ENCODE measurements at regions not wholly inside any gene's neighbourhood (a gene's known extent, or its start where the extent isn't known, plus 50 kb on each side); places are given as distances from the start of the nearest gene placed in this dataset.
"Not testable (repeated sequence)": the region's sequence is repeated elsewhere in the genome, so short reads cannot be mapped to it uniquely, and the experiment has no call there.

DNA sequence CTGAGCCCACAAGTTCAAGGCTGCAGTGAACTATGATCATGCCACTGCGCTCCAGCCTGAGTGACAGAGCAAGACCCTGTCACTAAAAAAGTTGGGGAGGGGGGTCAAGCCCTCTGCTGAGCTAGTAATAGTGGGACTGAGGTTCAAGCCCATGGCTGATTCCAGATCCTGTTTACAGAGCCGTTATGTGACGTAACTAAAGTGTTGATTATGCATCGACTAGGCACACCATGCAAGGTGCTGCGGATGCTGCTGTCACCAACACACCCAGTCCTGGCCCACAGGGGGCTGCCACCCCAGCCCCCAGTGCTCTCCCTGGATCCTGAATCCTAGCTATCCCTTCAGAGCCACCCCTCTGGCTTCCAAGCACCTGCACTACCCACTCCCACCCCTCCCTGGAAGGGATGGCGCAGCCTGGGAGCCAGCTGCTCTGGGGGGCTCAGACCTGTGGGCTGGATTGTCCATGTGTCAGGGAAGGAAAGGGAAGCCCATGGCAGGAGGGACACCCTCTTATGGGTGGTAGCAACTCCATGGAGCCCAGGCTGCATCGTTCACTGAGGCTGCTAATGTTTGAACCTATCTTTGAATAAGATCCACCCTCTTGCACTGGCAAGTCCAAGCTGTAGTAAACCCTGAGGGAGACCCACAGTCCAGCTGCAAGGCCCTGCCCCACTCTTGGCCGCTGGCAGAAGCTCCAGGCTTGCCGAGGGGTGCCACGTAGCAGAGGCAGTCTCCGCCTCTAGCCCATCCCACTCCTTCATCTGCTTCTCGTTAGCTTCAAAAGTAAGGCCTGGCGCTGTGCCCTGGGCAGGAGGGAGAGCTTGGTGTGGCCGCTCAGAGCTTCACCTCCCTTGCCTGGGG lies 95.0 kb downstream of the SNX5 start:
- DNase-seq (ENCODE audit: extremely low read depth, low read depth, low spot score), result no peak

DNA sequence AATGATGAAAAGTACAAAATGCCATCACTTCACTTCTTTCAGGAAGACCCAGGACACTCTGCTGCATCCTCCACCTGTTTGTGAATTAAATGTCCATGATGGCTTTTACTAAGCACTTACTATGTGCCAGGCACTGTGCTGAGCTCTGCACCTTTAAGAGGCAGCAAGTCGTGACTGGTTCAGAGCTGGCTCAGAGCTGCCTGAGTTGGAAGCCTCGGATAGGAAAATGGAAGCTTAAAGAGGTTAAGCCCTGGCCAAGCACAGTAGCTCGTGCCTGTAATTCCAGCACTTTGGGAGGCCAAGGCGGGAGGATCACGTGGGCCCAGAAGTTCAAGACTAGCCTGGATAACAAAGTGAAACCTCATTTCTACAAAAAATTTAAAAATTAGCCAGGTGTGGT lies 95.6 kb downstream of the SNX5 start:
- no peak for DNase-seq (ENCODE audit: extremely low read depth, low read depth, low spot score)

DNA sequence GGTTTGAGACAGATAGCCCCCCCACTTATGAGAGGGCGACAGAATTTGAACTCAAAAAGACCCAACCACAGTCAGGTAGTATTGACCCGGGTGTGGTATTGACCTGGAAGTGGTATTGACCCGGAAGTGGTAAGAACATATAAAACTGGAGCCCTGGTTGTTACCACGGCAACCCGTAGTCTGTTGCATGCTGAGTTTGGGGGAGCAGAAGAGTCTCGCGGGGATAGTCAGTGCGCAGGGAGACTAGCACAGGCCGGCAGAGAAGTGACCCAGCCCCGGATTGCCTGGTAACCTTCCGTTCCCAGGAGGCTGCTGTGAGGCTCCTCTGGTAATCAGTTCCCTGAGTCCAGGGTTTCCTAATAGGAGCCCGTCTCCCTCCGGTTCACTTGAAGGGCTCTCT lies 96.2 kb downstream of the SNX5 start:
- no peak for DNase-seq (ENCODE audit: extremely low read depth, low read depth, low spot score)

DNA sequence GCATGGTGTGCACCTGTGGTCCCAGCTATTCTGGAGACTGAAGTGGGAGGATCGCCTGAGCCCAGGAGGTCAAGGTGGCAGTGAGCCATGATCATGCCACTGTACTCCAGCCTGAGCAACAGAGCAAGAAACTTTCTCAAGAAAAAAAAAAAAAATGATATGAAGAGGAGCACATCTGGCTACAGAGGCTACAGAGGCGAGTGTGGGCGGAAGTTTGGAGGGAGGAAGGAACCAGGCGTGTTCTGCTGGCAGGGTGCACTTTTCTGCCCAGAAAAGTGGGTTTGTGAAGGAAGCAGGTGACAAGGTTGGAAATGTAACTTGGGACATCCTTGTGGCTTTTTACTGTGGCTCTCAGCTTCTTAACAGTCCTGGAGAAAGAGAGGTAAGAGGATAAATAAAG lies 96.7 kb downstream of the SNX5 start:
- DNase-seq (ENCODE audit: extremely low read depth, low read depth, low spot score), result no peak

DNA sequence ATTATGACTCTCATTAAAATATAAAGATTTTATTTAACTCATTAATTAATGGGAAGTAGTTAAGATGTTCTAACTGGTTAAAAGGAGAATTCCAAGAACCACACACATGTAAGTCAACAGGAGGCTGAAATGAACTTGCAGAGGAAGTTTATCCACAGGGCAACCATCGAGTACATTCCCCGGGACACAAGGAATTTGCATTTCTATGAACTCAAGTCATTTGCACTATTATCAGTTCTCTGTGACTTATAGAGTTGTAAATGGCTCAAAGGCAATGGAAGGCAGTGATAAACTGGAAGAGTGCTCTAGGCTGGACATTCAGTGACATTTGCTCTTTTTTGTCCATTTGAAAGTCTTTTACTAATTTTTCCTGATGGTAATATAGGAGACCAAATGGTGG lies 97.4 kb downstream of the SNX5 start:
- DNase-seq (ENCODE audit: extremely low read depth, low read depth, low spot score), result no peak

DNA sequence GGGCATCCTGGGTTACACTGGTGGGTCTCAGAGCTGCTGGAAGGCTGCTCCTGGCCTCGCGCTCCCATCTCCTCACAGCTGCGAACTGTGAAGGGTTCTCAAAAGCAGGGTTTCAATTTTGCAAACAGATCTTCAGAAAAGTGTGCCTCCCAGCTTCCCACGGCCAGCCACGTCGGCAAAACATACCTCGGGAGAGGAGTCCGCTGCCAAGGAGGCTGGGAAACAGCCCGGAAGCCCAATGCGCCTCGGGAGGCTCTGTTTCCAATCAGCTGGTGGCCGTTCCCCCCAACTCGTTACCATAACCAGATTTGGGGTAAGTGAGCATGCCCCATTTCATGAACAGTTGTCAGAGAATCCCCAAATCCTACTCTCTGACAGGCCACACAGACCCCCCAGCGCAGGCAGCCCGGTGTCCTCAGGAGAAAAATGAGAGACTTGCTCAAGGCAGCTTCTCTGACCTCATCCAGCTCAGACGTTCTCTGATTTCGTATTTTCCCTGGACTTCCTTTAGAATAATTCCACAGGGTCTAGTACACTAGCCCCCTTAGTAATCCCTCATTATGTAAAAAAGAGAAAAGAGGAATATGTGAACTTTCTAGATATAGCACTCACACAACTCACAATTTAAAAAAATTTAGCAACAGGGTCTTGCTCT lies 98.4 kb downstream of the SNX5 start:
- no peak for DNase-seq (ENCODE audit: extremely low read depth, low read depth, low spot score)

DNA sequence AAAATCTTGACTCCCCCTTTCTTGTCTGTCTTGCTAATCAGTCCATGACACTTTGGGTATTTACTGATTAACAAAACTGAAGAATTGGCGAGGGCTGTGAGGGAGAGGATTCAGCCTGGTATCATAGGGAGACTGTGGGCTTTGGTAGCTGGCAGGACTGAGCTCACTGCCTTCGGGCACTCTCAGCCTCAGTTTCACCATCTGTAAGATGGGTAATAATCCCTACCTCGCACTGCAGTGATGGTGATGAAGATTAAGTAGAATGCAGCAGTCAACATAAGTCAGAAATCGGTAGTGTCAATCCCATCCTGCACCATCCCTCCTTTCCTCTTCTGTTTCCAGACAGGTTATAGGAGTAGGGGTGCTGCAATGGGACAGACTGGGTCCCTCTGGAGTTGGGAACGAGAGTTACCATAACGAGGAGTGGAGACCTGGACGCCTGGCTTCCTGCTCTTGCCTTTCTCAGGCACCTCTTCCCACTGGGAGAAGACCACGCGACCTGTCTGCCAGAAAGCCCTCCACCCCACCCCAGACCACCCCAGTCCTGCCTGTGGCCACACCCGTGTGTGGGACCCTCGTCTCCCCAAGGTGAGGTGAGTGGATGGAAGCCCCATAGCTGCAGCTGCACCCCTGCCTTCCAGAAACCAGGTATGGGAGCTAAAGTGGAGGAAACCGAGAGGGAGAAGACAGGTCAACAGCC lies 99.1 kb downstream of the SNX5 start:
- no peak for DNase-seq (ENCODE audit: extremely low read depth, low read depth, low spot score)

DNA sequence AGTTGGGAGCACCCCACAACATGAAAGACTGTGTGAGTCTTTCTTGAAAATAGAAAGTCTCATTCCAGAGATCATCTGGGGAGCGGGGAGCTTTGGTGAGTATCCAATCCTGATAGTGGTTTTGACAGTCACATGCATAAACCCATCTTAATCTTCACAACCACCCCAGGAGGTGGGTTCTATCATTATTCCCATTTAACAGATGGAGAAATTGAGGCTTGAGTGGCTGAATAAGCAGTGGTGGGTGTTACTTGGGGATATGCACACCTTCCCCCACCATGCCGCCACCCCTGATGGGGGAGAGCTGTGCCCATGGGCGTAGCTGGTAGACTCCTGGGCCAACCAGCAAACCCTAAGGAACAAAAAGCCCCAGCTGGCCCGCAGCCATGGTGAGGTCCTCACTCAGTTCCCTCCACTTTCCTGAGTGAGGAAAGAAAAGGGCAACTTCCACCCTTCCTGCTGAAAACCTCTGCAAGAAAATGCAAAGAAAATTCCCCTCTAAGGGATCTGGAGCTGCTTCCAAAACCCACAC lies 99.8 kb downstream of the SNX5 start:
- no peak for DNase-seq (ENCODE audit: extremely low read depth, low read depth, low spot score)

DNA sequence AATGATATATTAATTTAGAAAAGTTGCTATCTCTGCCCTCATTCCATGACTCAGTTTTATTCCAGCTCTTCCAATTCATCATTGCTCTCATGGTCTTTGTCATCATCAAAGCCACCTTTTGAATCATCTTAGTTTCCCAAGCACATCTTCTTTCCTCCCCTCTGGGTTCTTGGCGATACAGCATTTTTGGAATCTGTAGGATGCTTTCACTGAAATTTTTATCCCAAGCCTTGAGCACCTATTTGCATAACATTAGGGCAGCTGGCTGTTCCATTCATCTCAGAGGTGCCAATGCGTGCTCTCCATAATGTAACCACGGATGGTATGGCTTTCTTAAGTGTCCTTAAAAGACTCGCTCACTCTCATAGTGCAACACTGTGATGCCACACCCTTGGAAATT lies 100.4 kb downstream of the SNX5 start:
- no peak for DNase-seq (ENCODE audit: extremely low read depth, low read depth, low spot score)

DNA sequence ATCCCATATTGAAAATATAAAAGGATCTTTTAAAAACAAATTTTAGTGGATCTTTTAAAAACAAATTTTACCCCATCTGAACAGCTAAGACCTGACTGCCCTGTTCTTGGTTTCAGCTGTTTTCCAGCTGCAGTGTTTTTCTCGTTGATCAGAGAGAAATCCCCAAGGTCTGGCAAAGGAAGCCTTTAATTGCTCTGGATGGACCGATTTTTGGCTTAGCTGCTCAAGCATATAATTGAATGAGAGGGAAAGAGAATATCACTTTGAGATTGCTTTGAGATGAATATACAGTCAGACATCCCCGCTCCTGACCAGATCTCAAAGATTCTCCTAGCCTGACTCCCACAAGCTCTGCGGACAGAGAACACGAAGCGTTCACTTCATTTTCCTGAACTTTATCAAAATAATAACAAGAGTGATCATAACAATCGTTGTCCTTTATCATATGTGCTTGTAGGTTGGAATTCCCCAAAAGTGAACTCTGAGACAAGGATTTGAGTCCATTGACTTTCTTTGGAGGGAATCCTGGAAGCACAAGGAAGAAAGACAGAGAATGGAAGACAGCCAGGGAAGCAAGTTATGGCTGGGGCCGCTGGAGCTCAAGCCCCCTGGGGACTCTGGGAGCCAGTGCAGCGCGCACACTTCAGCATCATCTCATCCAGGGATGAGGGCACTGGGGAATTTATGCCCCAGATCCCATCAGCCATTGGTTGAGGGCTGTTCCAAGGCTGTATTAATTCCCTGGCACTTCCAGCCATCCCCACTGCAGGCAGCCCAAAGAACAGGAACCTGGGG lies 101.3 kb downstream of the SNX5 start:
- no peak for DNase-seq (ENCODE audit: extremely low read depth, low read depth, low spot score)

DNA sequence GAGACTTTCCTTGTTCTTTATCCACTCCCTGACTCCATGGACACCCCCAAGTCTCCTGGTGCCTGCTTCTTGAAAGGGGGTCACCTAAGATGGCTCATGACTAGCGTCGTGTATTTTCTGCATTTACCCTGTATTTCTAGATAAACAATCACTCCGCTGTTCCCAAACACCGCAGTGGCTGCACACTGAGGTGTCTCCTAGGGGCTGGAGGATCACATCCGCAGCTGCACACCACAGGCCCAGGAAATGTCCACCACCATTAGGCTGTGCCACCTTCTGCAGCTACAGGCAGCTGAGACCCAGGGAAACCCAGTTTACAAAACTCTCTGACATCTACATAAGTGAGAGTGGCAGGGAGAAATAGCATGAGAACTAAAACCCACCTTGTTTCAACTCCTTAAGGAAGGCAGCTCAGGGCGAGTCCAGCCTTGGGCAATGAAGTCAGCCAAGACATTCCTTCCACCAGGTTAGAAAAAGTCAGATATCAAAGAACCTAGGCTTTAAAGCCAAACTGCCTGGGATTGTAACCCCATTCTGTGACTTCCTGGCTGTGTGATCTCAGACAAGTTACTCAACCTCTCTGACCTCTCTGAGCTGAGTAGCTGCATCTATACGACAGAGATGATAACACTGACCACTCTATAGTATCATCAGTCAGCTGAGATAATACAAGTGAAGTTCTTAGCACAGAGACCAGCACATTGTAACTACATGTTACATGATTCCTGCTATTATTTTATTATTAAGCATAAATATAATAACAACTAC lies 102.2 kb downstream of the SNX5 start:
- no peak for DNase-seq (ENCODE audit: extremely low read depth, low read depth, low spot score)

DNA sequence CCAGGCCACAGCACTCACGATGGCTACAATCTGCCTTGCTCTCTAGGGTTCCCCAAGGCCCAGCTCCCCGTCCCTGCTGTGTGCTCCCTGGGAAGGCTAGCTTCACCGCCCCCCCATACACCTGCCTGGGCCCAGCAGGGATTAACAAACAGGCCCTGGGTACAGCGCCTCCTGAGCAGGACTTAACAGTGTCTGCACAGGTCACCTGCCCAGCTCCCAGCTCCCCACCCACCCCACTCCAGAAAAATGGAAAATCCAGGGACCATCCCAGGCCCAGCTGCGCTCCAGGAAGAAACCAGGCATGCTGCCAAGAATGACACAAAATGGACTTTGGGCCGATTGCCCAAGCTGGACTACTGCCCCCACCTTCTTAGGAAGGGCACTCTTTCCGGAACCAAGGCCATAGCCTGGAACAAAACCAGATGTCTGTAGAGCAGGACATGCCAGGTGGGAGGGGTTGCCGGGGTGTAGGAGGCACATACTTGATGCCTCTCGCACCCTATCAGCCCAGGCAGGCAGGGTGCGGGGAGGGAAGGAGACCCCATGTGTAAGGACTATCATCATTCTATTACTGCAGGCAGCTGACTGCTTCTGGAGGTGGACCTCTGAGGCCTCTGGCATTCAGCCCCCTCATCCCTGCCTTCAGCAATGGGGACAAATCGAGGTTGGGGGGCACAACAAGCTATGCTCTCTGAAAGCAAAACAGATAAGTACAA lies 104.9 kb downstream of the SNX5 start:
- DNase-seq (ENCODE audit: extremely low read depth, low read depth, low spot score), result no peak

DNA sequence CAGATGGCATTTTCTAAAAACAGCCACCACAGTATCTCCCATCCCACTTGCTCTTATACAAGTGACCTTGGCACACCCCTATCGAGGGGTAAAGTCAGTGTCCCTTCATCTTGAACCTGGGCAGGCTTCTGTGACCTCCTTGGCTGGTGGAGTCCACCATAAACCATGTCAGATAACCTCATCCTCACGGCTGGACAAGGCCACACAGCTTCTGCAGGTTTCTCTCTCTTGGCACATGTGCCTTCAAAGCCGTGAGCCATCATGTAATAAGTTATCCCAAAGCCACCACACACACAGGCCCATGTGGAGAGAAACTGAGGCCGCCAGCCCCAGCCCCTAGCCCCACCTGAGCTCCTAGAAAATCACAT lies 105.4 kb downstream of the SNX5 start:
- no peak for DNase-seq (ENCODE audit: extremely low read depth, low read depth, low spot score)

DNA sequence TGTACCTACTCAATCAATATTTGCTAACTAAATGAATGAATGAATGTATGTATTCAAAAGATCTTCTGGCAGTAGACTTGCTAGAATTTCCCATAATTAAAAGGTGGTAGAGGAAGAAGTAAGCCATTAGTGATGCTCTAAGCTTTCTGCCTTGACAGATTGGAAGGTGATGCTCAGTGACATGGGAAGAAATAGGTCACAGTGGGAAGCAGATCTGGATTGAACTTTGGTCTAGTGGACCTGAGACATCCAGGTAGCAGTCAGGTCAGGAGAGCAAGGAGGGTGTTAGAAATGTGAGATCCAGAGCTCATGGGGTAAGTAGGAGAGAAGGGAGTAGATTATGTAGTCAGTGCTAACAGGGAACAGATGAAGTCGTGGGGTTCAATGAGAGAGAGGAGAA lies 106.4 kb downstream of the SNX5 start:
- no peak for DNase-seq (ENCODE audit: extremely low read depth, low read depth, low spot score)

DNA sequence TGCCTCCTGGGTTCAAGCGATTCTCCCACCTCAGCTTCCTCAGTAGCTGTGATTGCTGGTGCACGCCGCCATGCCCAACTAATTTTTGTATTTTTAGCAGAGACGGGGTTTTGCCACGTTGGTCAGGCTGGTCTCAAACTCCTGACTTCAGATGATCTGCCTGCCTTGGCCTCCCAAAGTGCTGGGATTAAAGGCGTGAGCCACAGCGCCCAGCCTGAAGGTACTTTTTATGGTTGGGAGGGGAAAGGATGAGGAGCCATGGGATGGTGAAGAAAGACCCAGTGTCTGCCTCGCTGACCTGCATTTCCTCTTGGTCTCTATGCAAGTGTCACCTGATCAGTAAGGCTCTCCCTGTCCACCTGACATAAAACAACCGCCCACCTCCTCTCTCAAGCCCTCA lies 107.0 kb downstream of the SNX5 start:
- not testable (repeated sequence) for DNase-seq (ENCODE audit: extremely low read depth, low read depth, low spot score)

DNA sequence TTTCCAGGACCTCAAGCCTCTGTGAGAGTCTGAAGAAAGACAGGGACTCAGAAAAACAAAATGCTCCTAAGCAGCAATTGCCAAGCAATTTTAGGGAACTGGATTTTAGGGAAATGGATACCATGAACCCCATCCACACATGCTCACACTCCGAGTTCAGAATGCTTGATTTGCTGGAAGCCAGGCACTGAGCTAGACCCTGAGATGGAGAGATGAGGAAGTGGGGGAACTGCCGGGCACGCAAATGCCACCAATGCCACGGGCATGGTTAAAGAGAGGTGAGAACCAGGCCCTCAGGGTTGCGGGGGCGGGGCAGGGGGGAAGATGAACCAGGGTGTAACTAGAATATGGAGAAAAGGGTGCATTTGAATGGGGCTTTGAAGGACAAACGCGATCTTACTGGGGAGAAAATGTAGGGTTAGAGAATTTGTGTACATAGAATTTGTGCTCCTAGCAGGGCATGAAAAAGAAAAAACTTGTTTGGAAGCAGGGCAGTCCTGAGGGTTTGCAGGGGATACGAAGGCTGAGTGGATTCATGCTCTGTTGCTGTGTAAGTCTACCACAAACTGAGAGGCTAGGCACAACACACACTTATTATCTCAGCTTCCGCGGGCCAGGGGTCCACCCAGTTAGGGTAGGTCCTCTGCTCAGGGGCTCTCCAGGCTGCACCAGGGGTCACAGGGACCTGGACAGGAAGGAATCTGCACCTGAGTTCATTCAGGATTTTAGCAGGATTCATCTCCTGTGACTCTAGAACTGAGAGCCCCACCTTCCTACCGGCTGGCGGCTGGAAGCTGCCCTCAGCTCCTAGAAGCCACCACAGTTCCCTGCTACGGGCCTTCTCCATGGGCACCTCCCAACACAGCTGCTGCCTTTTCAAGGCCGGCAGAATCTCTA lies 108.0 kb downstream of the SNX5 start:
- no peak for DNase-seq (ENCODE audit: extremely low read depth, low read depth, low spot score)

DNA sequence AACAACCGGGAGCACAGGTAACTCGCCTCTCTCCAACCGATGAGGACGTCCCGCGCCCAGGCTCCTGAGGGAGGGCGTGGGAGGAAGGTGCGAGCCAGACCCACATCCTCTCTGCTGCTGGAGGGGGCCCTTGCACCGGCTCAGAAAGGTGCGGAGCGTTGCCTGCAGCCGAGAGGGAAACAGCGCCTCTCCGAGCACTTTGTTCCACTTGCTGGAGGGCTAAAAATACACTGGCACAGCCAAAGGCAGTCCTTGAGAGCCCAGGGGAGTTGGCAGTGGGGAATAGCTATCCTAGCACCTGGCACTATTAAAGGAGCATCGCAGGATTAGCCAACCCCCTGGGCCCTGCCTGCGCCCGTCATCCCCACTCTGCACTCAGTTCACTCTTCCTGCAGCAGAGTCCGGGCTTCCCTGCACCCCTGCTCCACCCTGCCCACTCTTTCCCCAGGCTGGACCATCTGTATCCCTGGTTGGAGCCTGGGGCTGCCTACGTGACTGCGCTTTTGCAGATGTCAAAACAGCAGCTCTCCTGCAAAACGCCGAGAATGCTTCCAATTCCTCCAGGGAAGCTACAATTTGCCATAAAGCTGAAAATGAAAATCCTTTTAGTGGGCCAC lies 108.9 kb downstream of the SNX5 start:
- DNase-seq (ENCODE audit: extremely low read depth, low read depth, low spot score), result no peak

DNA sequence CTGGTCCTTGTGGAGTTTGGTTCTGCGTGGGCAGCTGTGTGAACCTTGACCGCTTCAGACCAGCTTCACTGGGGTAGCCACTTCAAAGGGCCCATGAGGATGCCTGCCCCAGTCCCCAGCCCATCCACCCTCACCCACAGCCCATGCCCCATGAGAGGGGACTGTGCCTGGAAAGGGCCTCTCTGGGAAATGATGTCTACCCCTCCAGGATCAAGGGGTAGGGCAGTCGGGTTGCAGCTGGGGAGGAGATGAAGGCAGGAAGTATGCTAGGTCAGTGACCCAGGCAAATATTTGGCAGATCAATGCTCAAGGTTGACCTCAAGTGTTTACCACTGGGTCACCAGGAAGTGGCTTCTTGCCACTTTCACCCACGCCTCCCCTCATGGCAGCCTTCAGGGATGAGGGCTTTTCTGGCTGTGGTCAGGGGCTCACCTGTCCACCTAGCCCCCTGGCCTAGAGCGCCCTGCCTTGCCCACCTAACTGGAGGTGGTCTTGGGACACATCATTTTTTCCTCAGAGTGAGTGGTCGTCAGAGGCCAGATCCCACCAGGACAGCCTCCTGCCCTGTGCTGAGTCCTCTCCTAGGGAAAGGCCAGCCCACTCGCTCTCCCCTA lies 109.5 kb downstream of the SNX5 start:
- no peak for DNase-seq (ENCODE audit: extremely low read depth, low read depth, low spot score)

Data from glomerular endothelial cell (primary cell).